LHCN-M2 (cell line): ENCODE measurements at regions not wholly inside any gene's neighbourhood (a gene's known extent, or its start where the extent isn't known, plus 50 kb on each side); places are given as distances from the start of the nearest gene placed in this dataset.
A peak's percentile ranks its signal among the peaks of the same experiment; 100 is the strongest.
"Not testable (repeated sequence)": the region's sequence is repeated elsewhere in the genome, so short reads cannot be mapped to it uniquely, and the experiment has no call there.

Experiments
- DNase-seq: peaks from one replicate; pipeline ENCODE4 v3.0.0-alpha.2; 2012; ENCODE audit warnings: low read depth

- no peak for DNase-seq
Measured at GRCh38 chr3:82178291-82178690, 416.8 kb upstream of the GBE1 start.

- DNase-seq, result no peak
Measured at GRCh38 chr3:82177774-82178173, 416.3 kb upstream of the GBE1 start.

GRCh38 chr3:82165266-82165665 lies 403.8 kb upstream of the GBE1 start:
- DNase-seq, result no peak

GRCh38 chr3:82163907-82164520 lies 402.6 kb upstream of the GBE1 start:
- no peak for DNase-seq

GRCh38 chr3:82157952-82158351 lies 396.5 kb upstream of the GBE1 start:
- DNase-seq, result peak; percentile 28

- not testable (repeated sequence) for DNase-seq
Measured at GRCh38 chr3:82153892-82154291, 392.4 kb upstream of the GBE1 start.

- no peak for DNase-seq
Measured at GRCh38 chr3:82145742-82146141, 384.3 kb upstream of the GBE1 start.

GRCh38 chr3:82144811-82145210 lies 383.4 kb upstream of the GBE1 start:
- DNase-seq, result no peak

GRCh38 chr3:82143661-82144412 lies 382.4 kb upstream of the GBE1 start:
- DNase-seq, result no peak

- no peak for DNase-seq
Measured at GRCh38 chr3:82141592-82141991, 380.1 kb upstream of the GBE1 start.

- no peak for DNase-seq
Measured at GRCh38 chr3:82137861-82138260, 376.4 kb upstream of the GBE1 start.

GRCh38 chr3:82137050-82137449 lies 375.6 kb upstream of the GBE1 start:
- no peak for DNase-seq

- DNase-seq, result peak; percentile 35
Measured at GRCh38 chr3:82133070-82133606, 371.7 kb upstream of the GBE1 start.

- DNase-seq, result no peak
Measured at GRCh38 chr3:82132210-82133069, 371.0 kb upstream of the GBE1 start.

- DNase-seq, result no peak
Measured at GRCh38 chr3:82130046-82130445, 368.6 kb upstream of the GBE1 start.

- no peak for DNase-seq
Measured at GRCh38 chr3:82129221-82129801, 367.9 kb upstream of the GBE1 start.

- no peak for DNase-seq
Measured at GRCh38 chr3:82128271-82128670, 366.8 kb upstream of the GBE1 start.

GRCh38 chr3:82122554-82123345 lies 361.3 kb upstream of the GBE1 start:
- DNase-seq, result no peak

- no peak for DNase-seq
Measured at GRCh38 chr3:82114589-82114988, 353.1 kb upstream of the GBE1 start.

GRCh38 chr3:82110721-82111120 lies 349.3 kb upstream of the GBE1 start:
- DNase-seq, result not testable (repeated sequence)

GRCh38 chr3:82103241-82103640 lies 341.8 kb upstream of the GBE1 start:
- no peak for DNase-seq
